ENCODE measurements at regions not wholly inside any gene's neighbourhood (a gene's known extent, or its start where the extent isn't known, plus 50 kb on each side); places are given as distances from the start of the nearest gene placed in this dataset.

- intact Hi-C loops (cut with DNase I; ENCODE audit: low total_unique reads): no loop called here
- Histone ChIP-seq H3K4me3 (no peak overlapping the region), H3K9me3 (no peaks in the 10 kb centered on the region), H3K27ac (no peak overlapping the region), H3K27me3 (no peaks in the 10 kb centered on the region), H3K4me1 (no peaks in the 10 kb centered on the region), H3K36me3 (ENCODE audit: low read depth, missing control alignments) (no peaks in the 10 kb centered on the region)
- DNase-seq: no peak
- TF ChIP-seq CTCF (IDR thresholded peaks at IDR 0.05) (no peak), POLR2A (IDR thresholded peaks at IDR 0.05) (no peak)
- WGBS, 2 donors: 66 to 74% methylated on average over 3 of the region's 3 CpGs
Measured at GRCh38 chr7:149686011-149686410, 87.4 kb downstream of the ZNF467 start.

GRCh38 chr7:149685455-149685854, 87.9 kb downstream of the ZNF467 start:
- TF ChIP-seq POLR2A (IDR thresholded peaks at IDR 0.05): no peak
- TF ChIP-seq CTCF (IDR thresholded peaks at IDR 0.05): no peak
- no peak overlapping the region for H3K4me3 ChIP-seq
- intact Hi-C loops (cut with DNase I; ENCODE audit: low total_unique reads): no loop called here
- no peaks in the 10 kb centered on the region for H3K27me3 ChIP-seq
- no peaks in the 10 kb centered on the region for H3K36me3 ChIP-seq (ENCODE audit: low read depth, missing control alignments)
- 94 to 98% methylated on average over 3 of the region's 3 CpGs for WGBS, 2 donors
- H3K27ac ChIP-seq: no peak overlapping the region
- H3K9me3 ChIP-seq: no peaks in the 10 kb centered on the region
- DNase-seq: no peak
- H3K4me1 ChIP-seq: no peaks in the 10 kb centered on the region

GRCh38 chr7:149683898-149684297, 89.5 kb downstream of the ZNF467 start:
- WGBS, 2 donors: 76 to 87% methylated on average over 2 of the region's 2 CpGs
- intact Hi-C loops (cut with DNase I; ENCODE audit: low total_unique reads): no loop called here
- H3K27me3 ChIP-seq: no peaks in the 10 kb centered on the region
- no peaks in the 10 kb centered on the region for H3K36me3 ChIP-seq (ENCODE audit: low read depth, missing control alignments)
- H3K27ac ChIP-seq: no peak overlapping the region
- no peak for TF ChIP-seq POLR2A (IDR thresholded peaks at IDR 0.05)
- TF ChIP-seq CTCF (IDR thresholded peaks at IDR 0.05): no peak
- no peak overlapping the region for H3K4me3 ChIP-seq
- H3K9me3 ChIP-seq: no peaks in the 10 kb centered on the region
- DNase-seq: no peak
- no peaks in the 10 kb centered on the region for H3K4me1 ChIP-seq

GRCh38 chr7:149683181-149683580, 90.2 kb downstream of the ZNF467 start:
- Histone ChIP-seq H3K4me3 (no peak overlapping the region), H3K36me3 (ENCODE audit: low read depth, missing control alignments) (no peaks in the 10 kb centered on the region), H3K27me3 (no peaks in the 10 kb centered on the region), H3K4me1 (no peaks in the 10 kb centered on the region), H3K27ac (no peak overlapping the region), H3K9me3 (no peaks in the 10 kb centered on the region)
- whole genome bisulfite sequencing, 2 donors: 83 to 93% methylated on average over 2 of the region's 2 CpGs
- intact Hi-C loops (cut with DNase I; ENCODE audit: low total_unique reads): no loop called here
- no peak for DNase-seq
- TF ChIP-seq POLR2A (IDR thresholded peaks at IDR 0.05) (no peak), CTCF (IDR thresholded peaks at IDR 0.05) (no peak)

- Histone ChIP-seq H3K36me3 (ENCODE audit: low read depth, missing control alignments) (no peaks in the 10 kb centered on the region), H3K9me3 (no peaks in the 10 kb centered on the region), H3K4me1 (no peaks in the 10 kb centered on the region), H3K27ac (no peak overlapping the region), H3K27me3 (no peaks in the 10 kb centered on the region), H3K4me3 (no peak overlapping the region)
- DNase-seq: no peak
- TF ChIP-seq POLR2A (IDR thresholded peaks at IDR 0.05) (no peak), CTCF (IDR thresholded peaks at IDR 0.05) (no peak)
- intact Hi-C loops (cut with DNase I; ENCODE audit: low total_unique reads): no loop called here
Measured at GRCh38 chr7:149682038-149682437, 91.3 kb downstream of the ZNF467 start.

All from testis (tissue), 2 donors.